ENCODE measurements at regions not wholly inside any gene's neighbourhood (a gene's known extent, or its start where the extent isn't known, plus 50 kb on each side); places are given as distances from the start of the nearest gene placed in this dataset.

GRCh38 chr20:48054051-48054450 is 268.8 kb upstream of the SULF2 start:
- no peaks in the 10 kb centered on the region for H3K4me1 ChIP-seq
- peaks cover 25% of the 10 kb centered on the region for H3K9me3 ChIP-seq
- no peaks in the 10 kb centered on the region for H3K27me3 ChIP-seq (replicated peaks; ENCODE audit: control insufficient read depth, insufficient read depth, low read length)
- ChIA-PET CTCF (no interaction called here), POLR2A (no interaction called here)
- Mint-ChIP-seq H3K27me3 (ENCODE audit: insufficient read depth, unreplicated experiment) (peaks cover 9% of the 10 kb centered on the region), H3K9me3 (ENCODE audit: unreplicated experiment) (peaks cover 12% of the 10 kb centered on the region), H3K27ac (ENCODE audit: unreplicated experiment) (no peak overlapping the region), H3K36me3 (ENCODE audit: insufficient read depth, unreplicated experiment) (no peaks in the 10 kb centered on the region), H3K4me1 (ENCODE audit: low read depth, unreplicated experiment) (no peaks in the 10 kb centered on the region), H3K4me3 (ENCODE audit: unreplicated experiment) (no peak overlapping the region)
- BruUV-seq (replicated peaks) = no TSS peak
- no peak for TF ChIP-seq CTCF (IDR thresholded peaks at IDR 0.05; ENCODE audit: insufficient read depth in 1 of 2, low read depth in 1 of 2, low read length in 1 of 2, severe bottlenecking in 1 of 2, unreplicated experiment in 1 of 2)
- no peak for DNase-seq
- H3K4me3 ChIP-seq (ENCODE audit: low read depth, low read length) = no peak overlapping the region
- H3K36me3 ChIP-seq (ENCODE audit: control insufficient read depth, insufficient read depth, low read length) = no peaks in the 10 kb centered on the region
- intact Hi-C loops (cut with micrococcal nuclease; ENCODE audit: unreplicated experiment) = no loop called here

GRCh38 chr20:48052475-48052835 is 267.2 kb upstream of the SULF2 start:
- H3K4me3 ChIP-seq (ENCODE audit: low read depth, low read length) = no peak overlapping the region
- no peaks in the 10 kb centered on the region for H3K27me3 ChIP-seq (replicated peaks; ENCODE audit: control insufficient read depth, insufficient read depth, low read length)
- no peaks in the 10 kb centered on the region for H3K4me1 ChIP-seq
- H3K36me3 Mint-ChIP-seq (ENCODE audit: insufficient read depth, unreplicated experiment) = no peaks in the 10 kb centered on the region
- H3K4me1 Mint-ChIP-seq (ENCODE audit: low read depth, unreplicated experiment) = no peaks in the 10 kb centered on the region
- H3K27ac Mint-ChIP-seq (ENCODE audit: unreplicated experiment) = no peak overlapping the region
- H3K4me3 Mint-ChIP-seq (ENCODE audit: unreplicated experiment) = no peak overlapping the region
- TF ChIP-seq CTCF (IDR thresholded peaks at IDR 0.05; ENCODE audit: insufficient read depth in 1 of 2, low read depth in 1 of 2, low read length in 1 of 2, severe bottlenecking in 1 of 2, unreplicated experiment in 1 of 2) = no peak
- intact Hi-C loops (cut with micrococcal nuclease; ENCODE audit: unreplicated experiment) = no loop called here
- peaks cover 9% of the 10 kb centered on the region for H3K27me3 Mint-ChIP-seq (ENCODE audit: insufficient read depth, unreplicated experiment)
- peaks cover 12% of the 10 kb centered on the region; the same call in 1 of the 2 replicates for H3K9me3 ChIP-seq
- H3K9me3 Mint-ChIP-seq (ENCODE audit: unreplicated experiment) = peaks cover 7% of the 10 kb centered on the region
- POLR2A ChIA-PET = no interaction called here
- no peaks in the 10 kb centered on the region for H3K36me3 ChIP-seq (ENCODE audit: control insufficient read depth, insufficient read depth, low read length)
- BruUV-seq (replicated peaks) = no TSS peak
- CTCF ChIA-PET = no interaction called here
- DNase-seq = no peak

- H3K36me3 ChIP-seq (ENCODE audit: control insufficient read depth, insufficient read depth, low read length) = no peaks in the 10 kb centered on the region
- no peak overlapping the region for H3K4me3 Mint-ChIP-seq (ENCODE audit: unreplicated experiment)
- intact Hi-C loops (cut with micrococcal nuclease; ENCODE audit: unreplicated experiment) = no loop called here
- ChIA-PET POLR2A (no interaction called here), CTCF (no interaction called here)
- no TSS peak for BruUV-seq (replicated peaks)
- H3K4me1 Mint-ChIP-seq (ENCODE audit: low read depth, unreplicated experiment) = no peaks in the 10 kb centered on the region
- no peak for DNase-seq
- peaks cover 11% of the 10 kb centered on the region; the same call in 1 of the 2 replicates for H3K9me3 ChIP-seq
- peaks cover 2% of the 10 kb centered on the region for H3K9me3 Mint-ChIP-seq (ENCODE audit: unreplicated experiment)
- H3K27me3 ChIP-seq (replicated peaks; ENCODE audit: control insufficient read depth, insufficient read depth, low read length) = no peaks in the 10 kb centered on the region
- no peak overlapping the region for H3K27ac Mint-ChIP-seq (ENCODE audit: unreplicated experiment)
- no peak overlapping the region for H3K4me3 ChIP-seq (ENCODE audit: low read depth, low read length)
- H3K27me3 Mint-ChIP-seq (ENCODE audit: insufficient read depth, unreplicated experiment) = peaks cover 9% of the 10 kb centered on the region
- no peak for TF ChIP-seq CTCF (IDR thresholded peaks at IDR 0.05; ENCODE audit: insufficient read depth in 1 of 2, low read depth in 1 of 2, low read length in 1 of 2, severe bottlenecking in 1 of 2, unreplicated experiment in 1 of 2)
- H3K36me3 Mint-ChIP-seq (ENCODE audit: insufficient read depth, unreplicated experiment) = no peaks in the 10 kb centered on the region
- H3K4me1 ChIP-seq = no peaks in the 10 kb centered on the region
These were observed 266.7 kb upstream of the SULF2 start for GRCh38 chr20:48051794-48052474.

Measured in Caco-2 (cell line).